Tibial artery (tissue), 4 donors: ENCODE measurements at regions not wholly inside any gene's neighbourhood (a gene's known extent, or its start where the extent isn't known, plus 50 kb on each side); places are given as distances from the start of the nearest gene placed in this dataset.

Experiments used
- DNase-seq, 2 donors: peaks; one replicate each; pipeline ENCODE4 v3.0.0-alpha.2; 2019
- H3K27ac ChIP-seq, 2 donors: fragments of 200-600 bp; sonication (generic) in 1 of 2; 1 replicate in 1 of 2; 2 replicates in 1 of 2; pipeline ENCODE4 v1.5.1; 2018 to 2019; ENCODE audit warnings: mild to moderate bottlenecking in 1 of 2
- H3K27me3 ChIP-seq, 2 donors: fragments of 200-600 bp; sonication (generic) in 1 of 2; one replicate each; pipeline versions ENCODE4 v1.5.1 to v1.6.0; 2016 to 2019
- H3K36me3 ChIP-seq, 3 donors: fragments of 200-600 bp; sonication (generic) in 2 of 3; one replicate each; pipeline ENCODE4 v1.5.1; 2016 to 2019; ENCODE audit warnings: mild to moderate bottlenecking in 2 of 3
- H3K4me1 ChIP-seq, 4 donors: fragments of 200-600 bp; sonication (generic) in 2 of 4; 1 replicate in 3 of 4; 2 replicates in 1 of 4; pipeline ENCODE4 v1.5.1; 2016 to 2019
- H3K4me3 ChIP-seq, 2 donors: fragments of 200-600 bp; sonication (generic) in 1 of 2; 1 replicate in 1 of 2; 2 replicates in 1 of 2; pipeline ENCODE4 v1.5.1; 2018 to 2019; ENCODE audit warnings: mild to moderate bottlenecking in 2 of 2
- H3K9me3 ChIP-seq, 3 donors: fragments of 200-600 bp; sonication (generic) in 1 of 3; one replicate each; pipeline ENCODE4 v1.5.1; 2016 to 2019
- intact Hi-C: fragments of 100-400 bp; cut with DNase I; formaldehyde crosslinking; loops from one replicate; pipeline ENCODE4 v1.15.0; 2023; ENCODE audit warnings: low total_unique reads
- TF ChIP-seq, protein P1 (sequence below), 2 experiments: fragments of 200-600 bp in 1 of 2; fragments of 450-650 bp in 1 of 2; IDR thresholded peaks; one replicate each; pipeline ENCODE4 v1.5.1; 2017 to 2019; ENCODE audit warnings: antibody characterized with exemption in 2 of 2, mild to moderate bottlenecking in 1 of 2, moderate library complexity in 1 of 2

DNA sequence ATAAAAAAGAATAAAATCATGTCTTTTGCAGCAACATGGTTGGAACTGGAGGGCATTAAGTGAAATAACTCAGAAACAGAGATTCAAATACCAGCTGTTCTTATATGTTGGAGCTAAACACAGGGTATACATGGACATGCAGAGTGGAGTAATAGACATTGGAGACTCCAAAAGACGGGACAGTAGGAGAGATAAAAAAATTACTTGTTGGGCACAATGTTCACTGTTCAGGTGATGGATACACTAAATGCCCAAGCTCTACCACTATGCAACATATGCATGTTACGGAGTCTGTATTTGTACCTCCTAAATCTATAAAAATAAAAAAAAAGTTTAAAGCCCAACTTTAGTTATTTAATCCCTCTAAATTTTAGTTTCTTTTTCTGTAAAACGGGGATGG lies 184.6 kb upstream of the TPK1 start:
- no peaks in the 10 kb centered on the region for H3K27me3 ChIP-seq
- DNase-seq = no peak
- H3K4me1 ChIP-seq = no peaks in the 10 kb centered on the region
- TF ChIP-seq, protein P1, sequence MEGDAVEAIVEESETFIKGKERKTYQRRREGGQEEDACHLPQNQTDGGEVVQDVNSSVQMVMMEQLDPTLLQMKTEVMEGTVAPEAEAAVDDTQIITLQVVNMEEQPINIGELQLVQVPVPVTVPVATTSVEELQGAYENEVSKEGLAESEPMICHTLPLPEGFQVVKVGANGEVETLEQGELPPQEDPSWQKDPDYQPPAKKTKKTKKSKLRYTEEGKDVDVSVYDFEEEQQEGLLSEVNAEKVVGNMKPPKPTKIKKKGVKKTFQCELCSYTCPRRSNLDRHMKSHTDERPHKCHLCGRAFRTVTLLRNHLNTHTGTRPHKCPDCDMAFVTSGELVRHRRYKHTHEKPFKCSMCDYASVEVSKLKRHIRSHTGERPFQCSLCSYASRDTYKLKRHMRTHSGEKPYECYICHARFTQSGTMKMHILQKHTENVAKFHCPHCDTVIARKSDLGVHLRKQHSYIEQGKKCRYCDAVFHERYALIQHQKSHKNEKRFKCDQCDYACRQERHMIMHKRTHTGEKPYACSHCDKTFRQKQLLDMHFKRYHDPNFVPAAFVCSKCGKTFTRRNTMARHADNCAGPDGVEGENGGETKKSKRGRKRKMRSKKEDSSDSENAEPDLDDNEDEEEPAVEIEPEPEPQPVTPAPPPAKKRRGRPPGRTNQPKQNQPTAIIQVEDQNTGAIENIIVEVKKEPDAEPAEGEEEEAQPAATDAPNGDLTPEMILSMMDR (IDR thresholded peaks at IDR 0.05) = no peak
- no peaks in the 10 kb centered on the region for H3K36me3 ChIP-seq
- intact Hi-C loops = no loop called here
- no peak overlapping the region for H3K27ac ChIP-seq
- H3K9me3 ChIP-seq = no peaks in the 10 kb centered on the region
- H3K4me3 ChIP-seq = no peak overlapping the region

GRCh38 chr7:145016068-145016467 lies 180.2 kb upstream of the TPK1 start:
- TF ChIP-seq, protein P1 (IDR thresholded peaks at IDR 0.05) = no peak
- intact Hi-C loops = no loop called here
- H3K4me1 ChIP-seq = no peaks in the 10 kb centered on the region
- no peaks in the 10 kb centered on the region for H3K27me3 ChIP-seq
- H3K36me3 ChIP-seq = no peaks in the 10 kb centered on the region
- DNase-seq = no peak
- no peak overlapping the region for H3K4me3 ChIP-seq
- no peaks in the 10 kb centered on the region for H3K9me3 ChIP-seq
- H3K27ac ChIP-seq = no peak overlapping the region

GRCh38 chr7:145009876-145010275 lies 174.0 kb upstream of the TPK1 start:
- intact Hi-C loops = no loop called here
- no peak for DNase-seq
- no peaks in the 10 kb centered on the region for H3K27me3 ChIP-seq
- no peak overlapping the region for H3K27ac ChIP-seq
- H3K9me3 ChIP-seq = no peaks in the 10 kb centered on the region
- no peaks in the 10 kb centered on the region for H3K4me1 ChIP-seq
- TF ChIP-seq, protein P1 (IDR thresholded peaks at IDR 0.05) = no peak
- H3K4me3 ChIP-seq = no peak overlapping the region
- no peaks in the 10 kb centered on the region for H3K36me3 ChIP-seq

- DNase-seq = no peak
- TF ChIP-seq, protein P1 (IDR thresholded peaks at IDR 0.05) = no peak
- intact Hi-C loops = no loop called here
Measured at GRCh38 chr7:145005601-145006000, 169.7 kb upstream of the TPK1 start.

GRCh38 chr7:144997512-144997911 lies 161.7 kb upstream of the TPK1 start:
- intact Hi-C loops = no loop called here
- no peak overlapping the region for H3K4me3 ChIP-seq
- H3K27ac ChIP-seq = no peak overlapping the region
- no peaks in the 10 kb centered on the region for H3K27me3 ChIP-seq
- no peaks in the 10 kb centered on the region for H3K36me3 ChIP-seq
- TF ChIP-seq, protein P1 (IDR thresholded peaks at IDR 0.05) = no peak
- peaks cover 0 to 18% (median 5%) of the 10 kb centered on the region in 3 donors for H3K9me3 ChIP-seq
- no peaks in the 10 kb centered on the region for H3K4me1 ChIP-seq
- no peak for DNase-seq

More at GRCh38 chr7:145005601-145006000, 169.7 kb upstream of the TPK1 start:
- no peaks in the 10 kb centered on the region for H3K36me3 ChIP-seq
- H3K4me3 ChIP-seq = no peak overlapping the region
- no peaks in the 10 kb centered on the region for H3K4me1 ChIP-seq
- H3K9me3 ChIP-seq = peaks cover 0 to 5% (median 0%) of the 10 kb centered on the region in 3 donors
- no peaks in the 10 kb centered on the region for H3K27me3 ChIP-seq
- H3K27ac ChIP-seq = no peak overlapping the region

GRCh38 chr7:144995495-144995894 lies 159.6 kb upstream of the TPK1 start:
- peaks cover 0 to 17% (median 0%) of the 10 kb centered on the region in 3 donors for H3K9me3 ChIP-seq
- no peaks in the 10 kb centered on the region for H3K36me3 ChIP-seq
- intact Hi-C loops = no loop called here
- H3K27ac ChIP-seq = no peak overlapping the region
- no peak overlapping the region for H3K4me3 ChIP-seq
- no peak for DNase-seq
- H3K27me3 ChIP-seq = no peaks in the 10 kb centered on the region
- TF ChIP-seq, protein P1 (IDR thresholded peaks at IDR 0.05) = no peak
- no peaks in the 10 kb centered on the region for H3K4me1 ChIP-seq
